ENCODE measurements at regions not wholly inside any gene's neighbourhood (a gene's known extent, or its start where the extent isn't known, plus 50 kb on each side); places are given as distances from the start of the nearest gene placed in this dataset.
A peak's percentile ranks its signal among the peaks of the same experiment; 100 is the strongest.

GRCh38 chr17:77476006-77476405 is 335.2 kb downstream of the SEC14L1 start:
- ChIA-PET POLR2A (no interaction called here), CTCF (ENCODE audit: low intra/inter-chr PET ratio) (no interaction called here)
- peaks cover 22 to 45% of the 10 kb centered on the region in 2 experiments for H3K4me1 ChIP-seq (replicated peaks in 1 of 2; ENCODE audit: control insufficient read depth in 2 of 2, insufficient read depth in 2 of 2, low read length in 2 of 2)
- H3K36me3 ChIP-seq (ENCODE audit: control insufficient read depth, insufficient read depth, low read length) = 0 out of 3 replicates have a peak, but pooled peaks cover 4% of the 10 kb centered on the region
- FAIRE-seq (no peak), ATAC-seq (no peak), DNase-seq (ENCODE audit: extremely low read depth in 1 of 4, low spot score in 3 of 4) (no peak)
- H3K9ac ChIP-seq (ENCODE audit: insufficient read depth in 1 of 2, low read depth in 2 of 2, low read length in 2 of 2) = peak overlapping the region in 1 of 2 experiments; percentile 71; a peak in 2 of 4 replicates
- peaks cover 61% of the 10 kb centered on the region for H3K79me2 ChIP-seq (ENCODE audit: control insufficient read depth, insufficient read depth, low read length)
- H3K4me2 ChIP-seq (ENCODE audit: insufficient read depth, low read length) = no peak overlapping the region
- WGBS (ENCODE audit: insufficient coverage, low coverage, missing lambda C conversion rate) = 91% methylated on average over 6 of the region's 7 CpGs
- peaks cover 24% of the 10 kb centered on the region; the same call in 1 of the 2 replicates for H4K20me1 ChIP-seq (replicated peaks; ENCODE audit: control insufficient read depth, insufficient read depth, low read length)
- H3K27me3 ChIP-seq (ENCODE audit: control insufficient read depth in 2 of 2, insufficient read depth in 2 of 2, low read length in 2 of 2) = no peaks in the 10 kb centered on the region
- no peak for TF ChIP-seq TFAP4 (CRISPR knock-in tag; IDR thresholded peaks at IDR 0.05; ENCODE audit: borderline replicate concordance)
- no peak for TF ChIP-seq CREM (IDR thresholded peaks at IDR 0.05; ENCODE audit: low read depth)
- no peak for TF ChIP-seq SRSF1 (IDR thresholded peaks at IDR 0.05; ENCODE audit: low read depth, low read length)
- TF ChIP-seq EGR1 (conservative IDR thresholded peaks at IDR 0.05) = no peak
- TF ChIP-seq PRPF4 (IDR thresholded peaks at IDR 0.05; ENCODE audit: insufficient read depth, low read depth, low read length, poor library complexity, severe bottlenecking) = no peak
- TF ChIP-seq BHLHE40 (IDR thresholded peaks at IDR 0.05; ENCODE audit: low read length) = no peak
- TF ChIP-seq NCOA1 (IDR thresholded peaks at IDR 0.05; ENCODE audit: low read depth) = no peak
- no peak for TF ChIP-seq ZNF175 (CRISPR knock-in tag; IDR thresholded peaks at IDR 0.05; ENCODE audit: low read depth)
- TF ChIP-seq NFRKB (IDR thresholded peaks at IDR 0.05; ENCODE audit: low read depth) = no peak
- no peak for TF ChIP-seq RAD21 (CRISPR knock-in tag; conservative IDR thresholded peaks at IDR 0.05 in 1 of 2, IDR thresholded peaks at IDR 0.05 in 1 of 2)
- peaks cover 3% of the 10 kb centered on the region for H3K9me1 ChIP-seq (ENCODE audit: control insufficient read depth, insufficient read depth, low read length)
- no peak overlapping the region for H3K4me3 ChIP-seq
- intact Hi-C loops (cut with micrococcal nuclease) = no loop called here
- no peaks in the 10 kb centered on the region for H3K9me3 ChIP-seq (replicated peaks; ENCODE audit: control insufficient read depth, insufficient read depth, low read depth, low read length)
- H3K27ac ChIP-seq (ENCODE audit: extremely low read depth, low read depth, low read length) = no peak overlapping the region
- BruUV-seq (replicated peaks) = no TSS peak
- H2AFZ ChIP-seq (ENCODE audit: low read depth, low read length) = no peak overlapping the region
- in situ Hi-C loops (cut with MboI) = no loop called here
